SK-MEL-5 (cell line): ENCODE measurements at regions not wholly inside any gene's neighbourhood (a gene's known extent, or its start where the extent isn't known, plus 50 kb on each side); places are given as distances from the start of the nearest gene placed in this dataset.

Experiments used
- DNase-seq: peaks from one replicate; pipeline ENCODE4 v3.0.0-alpha.2; 2016; ENCODE audit warnings: low read depth, low spot score
- in situ Hi-C: cut with HindIII; loops from 2 replicates; pipeline ENCODE4 v1.10.0; 2016; ENCODE audit warnings: low sequenced_read_pairs, high pct_unique_total_duplicates, low pct_unique_long_range_greater_than_20kb

GRCh38 chr4:159048166-159048886, 54.6 kb upstream of the RAPGEF2 start:
- DNase-seq, result peak; percentile 83
- in situ Hi-C loops, result no loop called here

- in situ Hi-C loops, result no loop called here
These were observed 53.0 kb upstream of the RAPGEF2 start for GRCh38 chr4:159049780-159050375.

GRCh38 chr4:159051245-159052071, 51.4 kb upstream of the RAPGEF2 start:
- DNase-seq, result no peak
- in situ Hi-C loops, result no loop called here

More at GRCh38 chr4:159049780-159050375, 53.0 kb upstream of the RAPGEF2 start:
- DNase-seq, result no peak

GRCh38 chr4:159052315-159052714, 50.6 kb upstream of the RAPGEF2 start:
- DNase-seq, result no peak
- in situ Hi-C loops, result no loop called here
